SW 1271 (cell line): ENCODE measurements at regions not wholly inside any gene's neighbourhood (a gene's known extent, or its start where the extent isn't known, plus 50 kb on each side); places are given as distances from the start of the nearest gene placed in this dataset.
A peak's percentile ranks its signal among the peaks of the same experiment; 100 is the strongest.
"Not testable (repeated sequence)": the region's sequence is repeated elsewhere in the genome, so short reads cannot be mapped to it uniquely, and the experiment has no call there.

Experiments
- DNase-seq, 2 experiments: peaks; one replicate each; lab custom pipeline; 2025; lab: John Stamatoyannopoulos, UW

DNA sequence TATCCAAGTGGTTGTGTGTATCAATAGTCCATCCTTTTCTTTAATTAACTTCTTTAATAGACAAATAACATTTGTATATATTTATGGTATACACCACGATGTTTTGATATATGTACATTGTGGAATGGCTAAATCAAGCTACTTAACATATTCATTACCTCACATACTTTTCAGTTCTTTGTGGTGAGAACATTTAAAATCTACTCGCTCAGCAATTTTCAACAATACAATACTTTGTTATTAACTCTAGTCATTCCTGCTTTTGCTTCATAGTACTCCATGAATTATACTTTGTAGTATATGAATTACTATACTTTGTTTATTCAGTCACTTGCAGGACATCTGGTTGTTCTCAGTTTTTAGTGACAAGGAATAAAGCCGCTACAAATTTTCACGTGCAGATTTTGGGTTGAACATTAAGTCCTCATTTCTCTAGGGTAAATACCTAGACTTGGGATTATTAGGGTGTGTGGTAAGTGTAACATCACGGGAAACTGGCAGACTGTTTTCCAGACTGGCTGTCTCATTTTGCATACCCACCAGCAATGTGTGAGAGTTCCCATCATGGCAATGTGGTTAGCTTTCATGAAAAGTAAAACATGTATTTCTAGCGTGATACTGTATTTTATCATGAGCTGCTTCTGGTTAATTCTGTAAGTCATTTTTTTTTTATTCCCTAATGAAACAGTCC is 354.4 kb upstream of the WWC1 start:
- DNase-seq = no peak

DNA sequence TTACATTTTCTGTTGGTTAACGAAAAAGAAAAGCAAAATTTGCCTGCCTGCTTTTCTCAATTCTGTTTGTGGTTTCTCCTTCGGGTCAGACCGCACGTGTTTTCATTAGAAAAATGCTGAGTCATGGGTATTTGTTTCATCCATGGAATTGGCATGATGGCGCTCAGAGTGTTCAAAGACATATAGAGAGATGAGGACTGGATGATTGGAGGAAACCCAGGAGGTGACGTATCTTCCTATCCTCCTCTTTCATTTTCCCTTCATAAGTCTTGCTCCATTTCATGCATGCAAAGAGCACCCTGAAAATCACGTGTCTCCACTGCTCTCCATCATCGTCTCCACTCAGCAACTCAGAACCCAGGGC is 353.8 kb upstream of the WWC1 start:
- no peak for DNase-seq

DNA sequence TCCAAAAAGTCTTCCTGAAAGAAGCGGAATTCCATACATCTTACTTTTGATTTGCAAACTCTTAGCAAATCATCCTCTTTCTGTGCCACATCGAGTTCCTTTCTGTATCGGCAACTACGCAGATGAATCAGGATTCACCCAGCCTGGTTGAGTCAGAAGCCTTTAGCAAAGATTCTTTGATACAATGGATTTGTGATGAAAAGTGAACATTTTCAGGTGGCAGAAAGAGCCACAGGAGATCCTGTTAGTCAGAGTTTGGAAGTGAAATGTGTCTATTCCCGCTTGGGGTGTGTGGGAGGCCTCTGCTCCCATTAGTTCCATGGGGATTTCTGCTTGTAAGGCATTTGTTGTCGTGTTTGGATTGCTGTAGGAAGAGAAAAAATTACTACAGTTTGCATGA is 351.8 kb upstream of the WWC1 start:
- no peak for DNase-seq

DNA sequence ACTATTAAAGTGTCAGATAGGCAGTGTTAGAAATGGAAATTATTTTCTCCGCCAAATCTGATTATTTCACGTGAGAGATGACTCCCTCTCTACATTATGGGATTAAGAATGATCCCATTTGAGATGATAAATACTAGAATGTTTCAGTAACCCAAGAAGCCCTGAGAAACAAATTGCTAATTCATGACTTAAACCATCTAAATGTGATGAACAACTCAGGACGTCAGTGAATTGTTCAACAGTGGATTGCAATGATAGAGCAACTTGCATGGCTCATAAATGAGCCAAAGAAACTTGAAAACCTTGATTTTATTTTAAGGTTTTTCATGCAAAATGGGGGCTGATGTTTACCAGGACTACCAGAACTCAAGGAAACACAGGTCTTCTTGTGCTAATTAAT is 350.5 kb upstream of the WWC1 start:
- DNase-seq = no peak

DNA sequence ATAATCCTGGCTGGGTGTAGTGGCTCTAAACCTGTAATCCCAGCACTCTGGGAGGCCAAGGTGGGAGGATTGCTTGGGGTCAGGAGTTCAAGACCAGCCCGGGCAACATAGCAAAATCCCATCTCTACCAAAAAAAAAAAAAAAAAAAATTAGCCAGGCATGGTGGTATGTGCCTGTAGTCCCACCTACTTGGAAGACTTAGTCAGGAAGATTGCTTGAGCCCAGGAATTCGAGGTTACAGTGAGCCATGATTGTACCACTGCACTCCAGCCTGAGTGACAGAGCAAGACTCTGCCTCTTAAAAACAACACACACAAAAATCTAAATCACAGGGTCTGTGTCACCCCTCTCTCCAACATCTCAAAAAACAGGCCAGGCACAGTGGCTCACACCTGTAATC is 349.9 kb upstream of the WWC1 start:
- DNase-seq = not testable (repeated sequence)

DNA sequence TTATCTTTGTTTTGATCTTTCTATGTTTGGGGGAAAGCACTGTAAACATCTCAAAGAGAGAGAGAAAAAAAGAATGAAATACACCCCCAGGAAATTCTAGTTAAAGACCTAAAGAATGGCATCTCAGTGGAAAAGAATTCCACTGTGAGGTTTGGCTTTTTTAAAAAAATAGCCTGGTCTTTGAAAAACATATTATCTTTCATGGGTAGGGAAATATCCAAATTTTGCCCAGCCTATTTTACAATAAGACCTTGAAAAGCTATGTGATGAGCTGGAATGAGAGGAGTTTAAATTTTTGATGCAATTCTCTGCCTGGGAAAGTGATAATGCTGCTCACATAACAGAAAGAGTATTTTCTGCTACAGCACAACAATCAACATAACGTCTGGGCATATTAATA is 348.1 kb upstream of the WWC1 start:
- no peak for DNase-seq

DNA sequence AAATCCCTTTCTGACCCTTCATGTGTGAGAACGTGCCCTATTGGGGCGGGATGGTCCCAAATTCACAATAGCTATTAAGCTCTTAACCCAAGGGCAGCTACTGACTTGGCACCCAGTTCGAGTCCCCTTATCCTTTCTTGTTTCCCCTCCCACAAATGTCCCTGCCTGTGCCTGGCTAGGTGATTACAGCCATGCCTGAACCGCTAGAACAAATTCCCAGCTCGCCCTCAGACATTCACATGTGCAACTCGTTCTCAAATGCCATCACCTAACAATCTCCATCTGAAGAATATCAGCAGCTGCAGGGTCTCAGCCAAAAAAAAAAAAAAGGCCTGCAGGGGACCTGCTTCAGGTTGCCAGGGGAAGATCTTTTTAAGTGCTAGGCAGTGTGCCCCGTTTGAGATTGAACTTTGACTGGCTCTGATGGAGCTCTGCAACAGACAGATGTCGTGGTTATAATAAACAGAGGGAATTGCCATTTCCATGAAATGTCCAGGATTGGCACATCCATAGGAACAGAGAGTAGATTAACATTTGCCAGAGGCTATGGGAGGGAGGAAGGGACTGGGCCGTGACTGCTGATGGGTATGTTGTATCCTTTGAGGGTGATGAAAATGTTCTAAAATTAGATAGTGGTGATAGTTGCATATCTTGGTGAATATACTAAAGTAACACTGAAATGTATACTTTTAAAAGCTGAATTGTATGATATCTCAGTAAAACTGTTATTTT is 347.2 kb upstream of the WWC1 start:
- no peak for DNase-seq

DNA sequence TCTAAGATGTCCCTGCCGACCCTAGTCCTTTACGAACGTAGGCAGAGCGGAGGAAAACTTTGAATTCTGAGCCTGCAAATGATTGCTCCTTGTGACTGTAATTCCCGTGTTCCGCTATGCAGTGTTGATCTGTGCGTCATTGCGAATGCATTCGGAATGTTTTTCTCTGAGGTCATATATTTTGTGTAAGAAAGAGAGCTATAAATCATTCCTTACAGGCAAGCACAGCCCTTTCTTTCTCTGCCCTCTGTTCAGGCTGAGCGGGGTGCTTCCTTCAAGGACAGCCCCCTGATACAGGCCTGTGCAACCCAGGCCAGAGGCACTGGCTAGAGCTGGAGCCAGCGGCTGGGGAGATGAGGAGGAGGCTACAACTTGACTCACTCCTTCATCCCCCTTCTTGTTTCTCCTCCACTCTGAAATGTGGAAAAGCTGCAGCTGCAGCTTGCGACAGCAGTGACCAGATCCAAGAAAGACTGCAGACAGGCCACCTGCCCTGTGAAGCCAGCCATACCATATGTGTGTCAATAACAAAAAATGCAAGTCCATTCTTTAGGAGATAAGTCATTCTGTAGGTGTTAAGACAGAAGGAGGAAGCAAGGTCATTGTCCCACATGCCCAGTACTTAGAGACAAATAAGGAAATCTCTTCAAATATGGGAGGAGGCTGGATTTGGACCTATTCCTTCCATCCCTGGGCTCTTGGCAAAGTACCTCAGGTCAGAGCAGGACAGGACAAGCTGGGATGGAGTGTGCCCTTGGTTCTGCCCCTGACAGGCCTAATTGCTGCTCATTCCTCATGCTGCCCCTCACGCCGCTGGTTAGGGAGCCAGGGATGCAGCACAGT is 345.7 kb upstream of the WWC1 start:
- DNase-seq = peak in 1 of 2 experiments; percentile 29

DNA sequence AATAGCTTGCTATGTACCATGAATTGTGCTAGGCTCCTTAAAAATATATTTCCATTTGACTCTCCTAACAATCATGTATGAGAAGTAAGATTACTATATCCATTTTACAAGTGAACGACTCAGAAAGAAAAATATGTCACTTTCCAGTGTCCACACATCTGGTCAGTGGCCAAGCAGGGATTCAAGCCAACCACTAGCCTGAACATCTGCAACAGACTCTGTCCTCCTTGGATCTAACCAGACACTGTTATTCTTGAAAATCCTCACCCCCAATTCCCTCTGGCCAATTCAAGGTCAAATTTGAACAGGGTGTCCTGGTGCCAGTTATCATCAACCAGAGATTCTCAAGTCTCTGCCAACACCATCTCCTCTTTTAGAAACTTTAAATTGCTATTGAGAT is 344.1 kb upstream of the WWC1 start:
- no peak for DNase-seq

DNA sequence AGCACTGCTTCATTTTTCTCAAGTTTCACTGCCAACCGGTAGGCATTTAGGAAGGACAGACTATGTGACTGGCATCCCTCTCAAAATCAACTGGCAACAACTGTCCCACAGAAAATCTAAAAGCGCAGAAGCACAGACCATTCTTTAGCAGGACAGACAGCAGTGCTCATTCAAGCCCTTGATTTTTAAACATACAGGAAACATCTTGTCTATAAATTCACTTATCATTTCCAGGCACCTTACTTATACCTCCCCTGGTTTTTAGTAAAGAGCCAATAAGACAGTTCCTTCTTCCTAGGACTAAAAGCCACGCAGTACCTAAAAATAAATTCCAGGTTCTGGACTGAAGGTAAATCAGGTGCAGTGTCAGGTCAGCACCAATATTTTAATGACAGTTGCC is 343.2 kb upstream of the WWC1 start:
- DNase-seq = no peak

DNA sequence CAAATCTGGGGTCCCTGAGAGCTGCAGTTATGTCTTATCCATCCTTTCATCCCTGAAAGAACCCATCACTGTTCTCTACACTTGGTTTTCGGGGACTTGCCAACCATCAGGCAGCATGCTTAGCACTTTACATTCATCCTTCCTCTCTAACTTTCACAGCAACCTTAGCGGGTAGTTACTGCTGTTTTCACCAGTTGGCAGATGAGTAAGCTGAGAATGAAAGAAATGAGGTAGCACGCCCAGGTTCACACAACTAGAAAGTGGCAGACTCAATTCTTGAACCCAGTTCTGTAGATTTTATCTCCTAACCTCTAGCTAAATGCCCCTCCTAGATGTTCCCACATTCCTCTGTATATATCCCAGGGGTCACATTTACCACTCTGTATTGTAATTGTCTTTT is 342.0 kb upstream of the WWC1 start:
- no peak for DNase-seq

DNA sequence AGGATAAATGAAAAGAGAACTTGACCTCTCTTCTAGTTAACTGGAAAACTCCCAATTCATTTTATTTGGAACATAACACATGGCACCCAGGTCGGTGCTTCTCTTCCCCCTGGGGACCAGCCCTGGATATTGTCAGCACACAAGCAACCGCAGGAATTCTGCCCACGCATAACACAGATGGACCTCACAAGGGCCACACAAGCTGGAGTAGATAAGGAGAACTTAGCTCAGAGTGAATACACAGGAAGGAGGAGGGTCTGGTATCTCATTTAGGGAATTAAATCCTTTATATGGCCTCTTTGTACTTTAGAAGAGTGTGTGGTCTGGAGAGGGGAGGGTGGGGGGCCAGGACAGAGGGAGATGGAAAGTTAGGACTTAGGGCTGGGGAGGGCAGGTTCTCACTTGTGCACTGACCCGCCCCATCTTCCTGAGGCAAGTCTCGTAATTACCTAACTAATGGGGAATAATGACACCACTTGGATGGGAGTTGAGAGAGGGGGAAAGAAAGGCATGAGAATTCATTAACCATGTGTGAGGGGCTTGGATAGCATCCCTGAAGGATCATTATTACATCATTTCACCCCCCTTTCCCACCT is 341.2 kb upstream of the WWC1 start:
- no peak for DNase-seq

DNA sequence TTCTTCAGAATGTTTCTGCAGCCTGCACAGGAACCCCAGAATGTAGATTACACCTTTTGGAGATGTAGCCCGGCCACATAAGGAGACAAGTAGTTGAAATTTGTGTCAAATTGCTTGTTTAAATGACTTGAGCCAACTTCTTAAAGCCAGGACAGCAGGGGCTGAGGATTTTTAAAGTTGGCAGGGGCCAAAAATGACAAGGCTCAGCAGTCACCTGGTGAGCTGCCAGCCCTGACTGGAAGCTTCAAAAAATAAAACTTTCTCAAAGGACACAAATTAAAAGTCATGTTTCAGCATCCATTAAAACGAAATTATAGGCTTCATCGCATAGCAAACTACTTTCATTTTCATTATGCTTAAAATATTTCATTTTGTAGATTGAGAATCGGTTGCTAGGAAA is 340.3 kb upstream of the WWC1 start:
- DNase-seq = no peak

DNA sequence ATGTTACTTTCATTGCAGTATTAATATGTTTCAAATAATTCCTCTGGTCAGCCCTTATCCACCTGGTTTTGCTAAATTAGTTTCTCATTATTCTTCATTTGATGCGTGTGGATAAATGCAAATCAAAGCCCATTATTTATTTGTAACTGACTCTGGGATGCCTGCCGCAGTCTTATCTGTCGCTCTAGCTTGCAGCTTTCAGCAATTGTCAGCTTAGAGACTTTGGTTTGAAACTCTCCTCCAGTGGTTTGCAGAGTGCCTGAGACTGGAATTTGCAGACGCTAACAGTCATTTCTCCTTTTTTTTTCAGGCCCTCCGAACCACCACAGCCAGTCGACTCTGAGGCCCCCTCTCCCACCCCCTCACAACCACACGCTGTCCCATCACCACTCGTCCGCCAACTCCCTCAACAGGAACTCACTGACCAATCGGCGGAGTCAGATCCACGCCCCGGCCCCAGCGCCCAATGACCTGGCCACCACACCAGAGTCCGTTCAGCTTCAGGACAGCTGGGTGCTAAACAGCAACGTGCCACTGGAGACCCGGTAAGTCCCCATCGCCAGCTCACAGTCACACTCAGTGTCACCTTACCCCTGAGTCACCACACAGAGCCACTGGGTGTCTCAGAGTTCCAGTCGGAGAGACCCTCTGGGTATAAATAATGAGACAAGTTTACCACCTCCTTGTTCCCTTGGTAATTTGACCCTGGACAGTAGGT is 339.0 kb upstream of the WWC1 start:
- DNase-seq = no peak

DNA sequence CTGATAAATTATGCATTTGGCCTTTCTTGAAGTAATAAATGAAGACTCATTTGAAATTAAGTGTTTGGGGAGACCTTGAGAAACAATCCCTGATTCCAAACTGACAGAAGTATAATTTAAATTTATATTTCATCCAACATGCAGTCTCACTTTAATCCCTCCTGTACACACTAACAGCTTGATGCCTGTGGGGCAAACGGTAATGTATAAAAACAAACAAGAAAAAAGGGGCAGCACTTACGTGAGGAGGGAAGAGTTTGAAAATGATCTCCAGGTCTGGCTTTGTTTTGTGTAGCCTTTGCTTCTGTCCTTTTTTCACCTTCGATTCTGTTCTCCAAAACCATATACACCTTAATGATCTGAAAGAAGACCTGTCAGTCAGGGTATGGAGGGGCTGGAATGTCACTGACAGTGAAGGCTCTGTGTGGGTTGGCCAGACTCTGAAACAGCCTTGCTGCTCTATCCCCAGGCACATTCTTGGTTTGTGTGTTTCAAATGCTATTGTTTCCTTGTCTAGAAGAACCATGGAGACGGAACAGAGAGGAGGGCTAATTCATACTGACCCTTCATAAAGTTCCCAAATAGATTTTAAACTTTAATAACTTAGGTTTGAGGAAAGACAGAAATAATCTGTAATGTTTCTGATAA is 338.2 kb upstream of the WWC1 start:
- DNase-seq = no peak

DNA sequence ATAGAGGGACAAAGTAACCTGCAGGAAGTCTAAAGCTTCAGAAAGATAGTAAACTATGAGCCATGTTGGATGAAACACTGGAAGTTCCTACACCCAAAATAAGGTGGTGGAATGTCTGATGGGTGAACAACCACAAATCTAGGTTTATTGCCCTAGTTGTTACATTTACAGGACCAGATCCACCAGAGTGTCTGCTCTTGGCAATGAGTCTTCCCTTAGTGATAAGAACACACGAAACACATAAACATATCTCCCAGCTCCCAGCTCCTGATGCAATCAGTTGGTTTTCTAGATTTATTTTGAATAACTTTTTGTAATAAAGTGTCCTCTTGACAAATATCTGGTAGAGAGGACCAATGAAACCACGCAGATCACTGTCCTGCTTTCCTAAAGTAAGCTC is 329.7 kb upstream of the WWC1 start:
- DNase-seq = no peak

DNA sequence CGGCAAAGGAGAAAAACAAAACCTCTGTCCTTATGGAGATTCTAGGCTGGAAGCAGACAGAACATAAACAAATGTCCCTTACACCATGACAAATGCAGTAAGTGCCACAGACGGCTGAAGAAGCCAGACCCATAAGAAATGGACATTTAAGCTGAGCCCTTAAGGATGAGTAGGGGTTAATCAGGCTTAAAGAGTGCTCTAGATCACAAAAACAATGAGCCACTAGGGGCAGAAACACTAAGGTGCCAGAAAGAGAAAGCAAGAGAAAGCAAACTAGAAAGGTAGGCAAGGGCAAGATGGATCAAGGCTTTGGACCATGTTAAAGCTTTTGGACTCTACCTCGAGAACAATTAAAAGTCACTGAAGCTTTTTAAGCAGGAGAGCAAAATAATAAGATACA is 326.9 kb upstream of the WWC1 start:
- DNase-seq = no peak

DNA sequence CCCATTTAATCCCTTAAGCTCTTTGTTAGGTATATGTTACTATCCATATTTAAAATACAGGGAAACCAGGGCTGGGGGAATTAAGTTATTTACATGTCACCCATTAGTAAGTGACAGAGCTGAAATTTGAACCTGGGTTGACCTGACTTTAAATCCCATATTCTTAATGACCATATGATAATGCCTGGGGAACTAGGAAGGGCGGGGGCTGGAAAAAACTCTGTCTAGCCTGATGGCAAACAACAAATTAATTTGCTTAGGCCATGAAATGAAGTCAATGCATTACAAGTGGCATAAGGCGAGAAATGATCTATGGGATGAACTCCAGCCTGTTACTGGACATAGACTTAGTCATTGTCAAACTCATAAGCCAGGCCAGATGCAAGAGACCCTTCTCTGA is 325.7 kb upstream of the WWC1 start:
- DNase-seq = no peak

DNA sequence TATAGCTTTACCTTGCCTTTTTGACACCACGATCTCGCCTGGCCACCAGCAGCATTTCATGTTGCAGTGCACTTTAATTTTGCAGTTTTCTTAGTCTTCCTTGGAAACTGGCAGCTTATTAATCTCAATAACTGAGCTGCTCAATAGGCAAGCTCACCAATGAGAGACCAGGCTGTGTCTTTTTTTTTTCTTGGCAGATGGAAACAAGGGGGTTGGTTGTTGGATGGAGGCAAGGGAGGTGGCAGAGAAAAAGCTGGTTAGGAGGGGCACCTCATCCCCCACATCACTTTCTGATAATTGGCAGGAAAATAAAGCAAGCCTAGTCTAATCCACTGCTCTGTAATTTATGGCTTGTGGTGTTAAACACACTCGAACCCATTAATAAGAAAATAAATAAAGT is 324.5 kb upstream of the WWC1 start:
- DNase-seq = no peak

DNA sequence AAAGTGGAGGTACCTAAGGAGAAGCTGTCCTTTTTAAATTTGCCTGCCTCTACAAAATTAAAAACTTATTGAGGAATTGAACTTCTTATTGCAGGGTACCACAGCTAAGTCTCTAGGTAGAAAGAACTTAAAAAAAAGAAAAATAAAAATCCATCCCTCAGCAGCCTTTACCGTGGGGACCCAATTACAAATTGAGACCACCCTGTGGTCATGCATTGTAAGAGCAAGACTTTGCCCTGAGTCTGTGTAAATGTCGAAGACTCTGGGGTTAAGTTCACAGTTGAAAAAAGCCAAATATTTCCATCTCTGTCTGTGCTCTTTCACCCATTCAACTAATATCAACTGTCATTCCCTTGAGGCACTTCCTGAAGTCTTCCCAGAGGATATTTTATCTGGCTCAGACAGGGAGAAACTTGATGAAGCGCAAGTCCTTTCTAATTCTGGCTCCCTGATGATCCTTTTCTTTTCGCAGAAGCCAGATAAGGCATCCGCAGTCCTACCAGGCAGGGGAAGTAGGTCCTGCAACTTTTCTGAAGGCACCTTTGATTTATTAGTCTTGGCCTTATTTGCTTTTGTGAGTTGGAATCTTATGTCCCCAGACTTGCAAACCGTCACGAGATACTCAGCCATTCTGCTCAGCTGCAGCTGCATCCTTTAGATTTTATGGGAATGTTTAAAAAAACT is 323.8 kb upstream of the WWC1 start:
- DNase-seq = no peak

DNA sequence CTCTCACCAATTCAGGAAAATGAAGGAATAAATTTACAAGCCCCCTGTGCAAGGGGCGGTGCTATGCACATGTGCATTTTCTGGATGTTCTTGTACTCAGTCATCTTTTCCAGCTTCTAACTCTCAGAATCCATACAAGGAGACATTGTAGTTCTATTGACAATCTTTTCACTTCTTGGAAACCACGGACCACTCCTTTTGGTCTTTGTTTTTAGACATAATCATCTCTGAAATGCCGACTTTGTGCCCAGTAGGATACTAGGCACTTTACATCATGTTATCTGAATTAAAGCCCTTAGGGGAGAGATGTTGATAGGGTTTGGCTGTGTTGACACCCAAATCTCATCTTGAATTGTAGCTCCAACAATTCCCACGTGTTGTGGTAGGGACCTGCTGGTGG is 322.6 kb upstream of the WWC1 start:
- DNase-seq = no peak
